ENCODE measurements at regions not wholly inside any gene's neighbourhood (a gene's known extent, or its start where the extent isn't known, plus 50 kb on each side); places are given as distances from the start of the nearest gene placed in this dataset.

DNA sequence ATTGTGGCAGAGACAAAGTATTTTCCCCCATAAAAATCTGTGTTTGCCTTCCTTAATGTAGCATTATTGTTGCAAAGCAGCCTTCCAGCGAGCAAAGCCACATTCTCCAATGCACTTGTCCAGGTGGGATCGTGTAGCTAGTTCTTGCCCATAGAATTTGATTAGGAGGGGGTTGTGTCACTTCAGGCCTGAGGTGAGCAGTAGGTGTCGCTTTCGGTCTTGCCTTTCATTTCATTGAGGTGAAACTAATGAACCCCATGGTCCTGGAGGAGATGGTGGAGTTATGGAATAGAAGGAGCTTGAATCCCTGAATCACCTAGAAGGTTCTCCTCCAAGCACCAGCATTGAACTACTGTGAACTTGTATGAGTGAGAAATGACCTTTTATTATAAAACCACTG is 318.9 kb upstream of the PBX1 start:
- no peak for TF ChIP-seq POLR2A (IDR thresholded peaks at IDR 0.05)
- TF ChIP-seq, protein P1, sequence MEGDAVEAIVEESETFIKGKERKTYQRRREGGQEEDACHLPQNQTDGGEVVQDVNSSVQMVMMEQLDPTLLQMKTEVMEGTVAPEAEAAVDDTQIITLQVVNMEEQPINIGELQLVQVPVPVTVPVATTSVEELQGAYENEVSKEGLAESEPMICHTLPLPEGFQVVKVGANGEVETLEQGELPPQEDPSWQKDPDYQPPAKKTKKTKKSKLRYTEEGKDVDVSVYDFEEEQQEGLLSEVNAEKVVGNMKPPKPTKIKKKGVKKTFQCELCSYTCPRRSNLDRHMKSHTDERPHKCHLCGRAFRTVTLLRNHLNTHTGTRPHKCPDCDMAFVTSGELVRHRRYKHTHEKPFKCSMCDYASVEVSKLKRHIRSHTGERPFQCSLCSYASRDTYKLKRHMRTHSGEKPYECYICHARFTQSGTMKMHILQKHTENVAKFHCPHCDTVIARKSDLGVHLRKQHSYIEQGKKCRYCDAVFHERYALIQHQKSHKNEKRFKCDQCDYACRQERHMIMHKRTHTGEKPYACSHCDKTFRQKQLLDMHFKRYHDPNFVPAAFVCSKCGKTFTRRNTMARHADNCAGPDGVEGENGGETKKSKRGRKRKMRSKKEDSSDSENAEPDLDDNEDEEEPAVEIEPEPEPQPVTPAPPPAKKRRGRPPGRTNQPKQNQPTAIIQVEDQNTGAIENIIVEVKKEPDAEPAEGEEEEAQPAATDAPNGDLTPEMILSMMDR (IDR thresholded peaks at IDR 0.05): no peak
